ENCODE measurements at regions not wholly inside any gene's neighbourhood (a gene's known extent, or its start where the extent isn't known, plus 50 kb on each side); places are given as distances from the start of the nearest gene placed in this dataset.

- no peak for TF ChIP-seq CTCF (IDR thresholded peaks at IDR 0.05; ENCODE audit: insufficient read depth, low read depth, low read length, missing control alignments)
- no peak overlapping the region for H3K4me3 ChIP-seq (ENCODE audit: low read depth, low read length)
- no peak for DNase-seq (ENCODE audit: low read depth)
Observed at GRCh38 chr3:59341459-59341858, 291.6 kb upstream of the CFAP20DC start.

DNA sequence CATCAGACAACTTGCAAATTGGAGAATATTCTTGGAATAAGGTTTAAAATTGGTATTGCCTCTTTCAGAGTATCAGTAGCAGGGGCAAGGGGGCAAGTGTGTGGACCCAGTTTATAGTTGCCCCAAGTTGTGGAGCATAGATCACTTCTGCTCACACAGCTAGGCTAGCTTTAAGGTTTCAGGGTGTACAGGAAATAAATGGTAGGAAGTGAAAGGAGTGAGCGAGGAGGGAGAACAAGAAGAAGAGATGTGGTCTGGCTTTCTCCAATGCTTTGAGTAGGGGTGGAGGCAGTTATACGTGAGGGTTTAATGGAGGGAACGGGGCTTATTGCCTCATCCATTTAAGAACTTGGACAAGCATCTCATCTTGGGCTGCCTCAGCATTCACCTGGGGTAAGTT, 290.0 kb upstream of the CFAP20DC start:
- no peak overlapping the region for H3K4me3 ChIP-seq (ENCODE audit: low read depth, low read length)

GRCh38 chr3:59338934-59339333, 289.1 kb upstream of the CFAP20DC start:
- no peak for TF ChIP-seq CTCF (IDR thresholded peaks at IDR 0.05; ENCODE audit: insufficient read depth, low read depth, low read length, missing control alignments)
- no peak for DNase-seq (ENCODE audit: low read depth)
- H3K4me3 ChIP-seq (ENCODE audit: low read depth, low read length), result no peak overlapping the region

More for the DNA sequence above, 290.0 kb upstream of the CFAP20DC start:
- no peak for TF ChIP-seq CTCF (IDR thresholded peaks at IDR 0.05; ENCODE audit: insufficient read depth, low read depth, low read length, missing control alignments)
- DNase-seq (ENCODE audit: low read depth), result peak; percentile 16

DNA sequence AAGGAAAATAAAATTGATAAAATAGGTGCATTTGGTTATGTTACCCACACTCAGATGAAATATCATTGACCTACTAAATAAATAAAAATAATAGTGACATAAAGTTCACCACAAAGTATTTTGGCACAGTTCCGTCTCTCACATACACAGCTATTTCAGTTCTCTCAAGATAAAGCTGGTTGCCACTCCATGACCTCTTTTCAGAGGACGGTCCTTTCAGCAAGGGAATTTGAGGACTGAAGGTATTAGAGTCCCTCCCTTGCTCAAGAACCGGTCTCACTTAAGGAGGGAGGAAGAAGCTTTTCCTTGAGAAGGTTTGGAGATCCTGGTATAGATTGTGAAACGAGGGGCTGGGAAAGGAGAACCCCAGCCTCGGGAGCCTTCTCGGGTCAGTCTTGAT, 285.5 kb upstream of the CFAP20DC start:
- H3K4me3 ChIP-seq (ENCODE audit: low read depth, low read length), result no peak overlapping the region
- no peak for DNase-seq (ENCODE audit: low read depth)
- TF ChIP-seq CTCF (IDR thresholded peaks at IDR 0.05; ENCODE audit: insufficient read depth, low read depth, low read length, missing control alignments), result no peak

DNA sequence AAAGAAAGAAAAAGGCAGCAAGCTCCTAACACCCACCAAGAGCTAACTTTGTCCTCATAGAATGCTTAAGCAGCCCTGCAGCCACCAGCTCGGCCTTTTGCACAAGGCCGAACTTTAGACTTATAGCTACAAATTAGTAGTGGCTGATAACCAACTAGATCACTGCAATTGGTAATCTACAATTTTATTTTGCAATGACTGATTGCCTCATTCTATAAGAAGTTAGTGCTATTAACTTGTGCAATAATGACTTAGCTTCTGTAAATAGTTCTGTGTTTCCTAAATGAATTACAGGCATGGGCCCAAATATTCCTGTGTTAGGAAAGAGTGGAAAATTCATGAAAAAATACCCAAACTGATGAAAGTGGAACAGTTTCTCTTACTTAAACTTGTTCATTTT, 284.8 kb upstream of the CFAP20DC start:
- DNase-seq (ENCODE audit: low read depth), result no peak
- no peak for TF ChIP-seq CTCF (IDR thresholded peaks at IDR 0.05; ENCODE audit: insufficient read depth, low read depth, low read length, missing control alignments)
- H3K4me3 ChIP-seq (ENCODE audit: low read depth, low read length), result no peak overlapping the region

GRCh38 chr3:59327376-59327808, 277.6 kb upstream of the CFAP20DC start:
- no peak for TF ChIP-seq CTCF (IDR thresholded peaks at IDR 0.05; ENCODE audit: insufficient read depth, low read depth, low read length, missing control alignments)
- DNase-seq (ENCODE audit: low read depth), result no peak
- H3K4me3 ChIP-seq (ENCODE audit: low read depth, low read length), result no peak overlapping the region

- DNase-seq (ENCODE audit: low read depth), result no peak
- H3K4me3 ChIP-seq (ENCODE audit: low read depth, low read length), result no peak overlapping the region
- peak; percentile 33 for TF ChIP-seq CTCF (IDR thresholded peaks at IDR 0.05; ENCODE audit: insufficient read depth, low read depth, low read length, missing control alignments)
Observed at GRCh38 chr3:59326246-59327024, 276.6 kb upstream of the CFAP20DC start.

All from GM12865 (cell line).